NCI-H524 (cell line): ENCODE measurements at regions not wholly inside any gene's neighbourhood (a gene's known extent, or its start where the extent isn't known, plus 50 kb on each side); places are given as distances from the start of the nearest gene placed in this dataset.
"Not testable (repeated sequence)": the region's sequence is repeated elsewhere in the genome, so short reads cannot be mapped to it uniquely, and the experiment has no call there.

Experiments
- DNase-seq, 2 experiments: peaks; one replicate each; lab custom pipeline; 2025; lab: John Stamatoyannopoulos, UW

DNA sequence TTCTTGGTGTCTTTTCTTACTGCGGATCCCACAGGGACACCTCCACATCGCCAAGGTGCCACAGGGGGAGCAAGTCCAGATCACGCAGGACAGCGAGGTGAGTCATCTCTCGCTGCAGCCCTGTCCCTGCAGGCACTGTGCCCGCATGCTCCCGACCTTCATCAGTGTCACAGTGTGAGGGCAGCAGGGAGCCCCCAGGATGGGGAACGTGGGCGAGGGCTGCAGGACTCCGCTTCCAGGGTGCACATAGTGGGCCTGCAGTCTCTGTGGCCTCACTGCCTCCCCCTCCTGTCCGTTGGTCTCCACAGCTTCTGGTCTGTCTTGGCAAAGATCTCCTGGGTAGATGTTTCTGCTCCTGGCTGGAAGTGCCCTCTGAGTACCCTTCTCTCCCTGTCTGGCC, 78.0 kb downstream of the NPIPB11 start:
- DNase-seq, result not testable (repeated sequence)

DNA sequence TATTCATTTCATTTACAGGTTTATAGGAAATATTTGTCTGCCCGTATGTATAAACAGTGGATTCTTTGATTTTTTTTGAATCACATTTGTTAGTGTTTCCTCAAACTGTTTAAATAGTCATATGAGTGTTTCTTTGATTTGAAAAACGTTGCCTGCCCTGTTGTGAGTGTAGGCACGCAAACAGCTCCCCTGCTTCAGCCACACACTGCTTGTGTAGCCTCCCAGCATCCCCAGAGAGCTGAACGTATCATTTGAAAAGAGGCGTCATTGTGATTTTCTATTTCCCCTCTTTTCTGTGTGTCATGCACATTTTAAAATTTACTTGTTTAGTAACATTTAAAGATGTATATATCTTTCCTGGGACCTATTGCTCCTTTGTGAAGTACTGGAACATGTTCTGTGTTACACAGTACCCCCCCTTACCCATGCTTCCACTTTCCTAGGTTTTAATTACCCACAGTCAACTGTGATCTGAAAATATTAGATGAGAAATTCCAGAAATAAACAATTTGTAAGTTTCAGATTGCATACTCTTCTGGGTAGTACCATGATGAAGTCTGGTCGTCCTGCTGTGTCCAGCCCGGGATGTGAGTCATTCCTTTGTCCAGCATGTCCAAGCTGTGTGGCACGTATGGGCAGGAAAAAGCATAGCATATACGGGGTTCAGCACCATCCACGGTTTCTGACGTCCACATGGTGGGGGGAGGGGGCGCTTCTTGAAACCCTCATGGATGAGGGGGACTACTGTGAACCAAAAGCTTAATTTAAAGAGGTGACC, 78.7 kb downstream of the NPIPB11 start:
- DNase-seq, result not testable (repeated sequence)

DNA sequence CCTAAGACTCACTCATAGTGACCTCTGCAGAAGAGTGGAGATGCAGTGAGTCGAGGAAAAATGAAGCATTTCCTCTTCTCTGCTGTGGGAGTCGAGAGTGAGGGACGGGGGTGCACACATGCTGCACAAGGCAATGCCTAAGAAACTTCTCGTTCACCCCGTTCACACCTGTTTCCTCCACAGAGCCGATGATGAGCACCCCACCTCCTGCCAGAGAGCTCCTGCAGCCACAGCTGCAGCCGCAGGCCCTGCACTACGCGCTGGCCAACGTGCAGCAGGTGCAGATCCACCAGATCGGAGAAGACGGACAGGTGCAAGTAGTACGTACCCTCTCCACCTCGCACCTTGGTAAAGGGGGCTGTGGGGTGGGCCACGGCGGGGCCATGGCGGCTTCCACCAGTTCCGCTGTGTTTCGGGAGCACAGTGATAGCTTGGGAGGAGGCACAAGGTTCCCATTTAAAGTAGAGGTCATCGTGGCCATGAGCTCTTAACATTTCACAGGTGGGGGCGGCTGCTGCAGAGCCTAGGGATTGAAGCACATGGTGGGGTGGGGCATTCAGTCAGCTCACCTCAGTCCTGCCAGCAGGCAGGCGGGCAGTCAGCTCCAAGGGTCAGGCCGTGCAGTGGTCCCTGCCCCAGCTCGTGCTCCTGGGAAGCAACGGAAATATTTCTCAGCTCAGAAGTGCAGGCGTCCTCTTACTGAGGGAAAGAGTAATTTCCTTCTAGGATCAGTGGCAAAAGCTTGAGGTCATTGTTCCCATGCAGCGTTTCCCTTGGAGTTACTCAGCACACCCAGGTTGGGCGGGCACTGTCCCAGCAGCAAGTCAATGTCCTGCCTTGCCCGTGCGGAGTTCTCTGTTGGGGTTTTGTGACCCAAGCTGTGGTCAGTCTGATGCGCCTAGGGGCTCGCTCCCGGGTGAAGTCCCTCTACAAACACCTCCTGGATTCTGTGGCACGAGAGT, 80.1 kb downstream of the NPIPB11 start:
- not testable (repeated sequence) for DNase-seq

DNA sequence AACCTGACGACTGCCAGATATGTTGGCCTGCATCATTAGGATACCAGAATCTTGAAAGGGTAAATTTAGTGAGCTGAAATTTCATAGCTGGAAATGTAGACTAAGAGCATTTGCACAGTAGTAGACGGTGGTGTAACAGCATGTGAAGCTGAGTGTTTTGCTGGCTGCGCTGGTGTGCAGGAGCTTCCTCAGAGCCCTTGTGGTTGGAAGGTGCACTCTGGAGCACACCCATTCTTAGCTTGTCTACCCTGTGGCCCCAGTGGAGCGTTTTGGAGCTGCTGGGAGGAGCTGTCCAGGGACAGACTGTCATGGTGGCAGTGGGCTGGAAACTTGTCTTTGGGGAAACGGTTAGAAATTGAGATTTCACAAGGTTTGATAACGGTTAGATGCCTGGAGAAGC, 82.8 kb downstream of the NPIPB11 start:
- not testable (repeated sequence) for DNase-seq

DNA sequence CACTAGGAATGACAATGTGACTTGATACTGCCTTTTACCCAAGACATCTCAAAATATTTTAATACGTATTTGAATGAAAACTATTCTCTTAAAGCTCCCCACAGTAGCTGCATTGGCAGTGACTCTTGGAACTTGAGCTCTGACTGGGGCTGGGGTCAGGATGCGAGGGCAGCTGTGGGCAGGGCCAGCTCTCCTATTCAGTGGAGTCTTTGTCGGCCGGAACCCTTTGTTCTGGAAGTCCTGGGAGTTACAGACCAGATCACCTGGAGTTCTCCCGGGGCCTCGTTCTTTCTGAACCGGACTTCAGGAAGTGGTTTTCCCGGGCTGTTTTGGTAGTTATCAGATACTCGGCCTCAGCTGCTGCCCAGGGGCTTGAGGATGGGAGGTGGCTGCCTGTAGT, 84.9 kb downstream of the NPIPB11 start:
- no peak for DNase-seq

DNA sequence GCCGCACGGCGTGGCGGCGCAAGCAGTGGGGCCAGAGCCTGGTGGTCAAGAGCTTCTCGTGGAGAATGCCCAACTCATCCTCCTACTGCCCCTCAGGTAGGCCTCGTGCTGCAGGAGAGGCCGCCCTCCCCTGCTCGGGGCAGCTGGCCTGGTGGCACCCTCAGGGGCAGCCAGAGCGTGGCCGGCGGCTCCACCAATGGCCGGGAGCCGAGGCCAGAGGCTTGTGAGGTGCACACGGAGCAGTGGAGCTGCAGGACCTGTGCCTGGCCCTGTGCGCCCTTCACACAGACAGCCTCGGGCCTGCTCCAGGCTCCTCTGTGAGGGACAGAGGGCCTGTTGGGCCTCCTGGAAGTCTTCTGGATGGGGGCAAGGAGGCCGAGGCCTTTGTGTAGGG, 85.5 kb downstream of the NPIPB11 start:
- DNase-seq, result no peak

DNA sequence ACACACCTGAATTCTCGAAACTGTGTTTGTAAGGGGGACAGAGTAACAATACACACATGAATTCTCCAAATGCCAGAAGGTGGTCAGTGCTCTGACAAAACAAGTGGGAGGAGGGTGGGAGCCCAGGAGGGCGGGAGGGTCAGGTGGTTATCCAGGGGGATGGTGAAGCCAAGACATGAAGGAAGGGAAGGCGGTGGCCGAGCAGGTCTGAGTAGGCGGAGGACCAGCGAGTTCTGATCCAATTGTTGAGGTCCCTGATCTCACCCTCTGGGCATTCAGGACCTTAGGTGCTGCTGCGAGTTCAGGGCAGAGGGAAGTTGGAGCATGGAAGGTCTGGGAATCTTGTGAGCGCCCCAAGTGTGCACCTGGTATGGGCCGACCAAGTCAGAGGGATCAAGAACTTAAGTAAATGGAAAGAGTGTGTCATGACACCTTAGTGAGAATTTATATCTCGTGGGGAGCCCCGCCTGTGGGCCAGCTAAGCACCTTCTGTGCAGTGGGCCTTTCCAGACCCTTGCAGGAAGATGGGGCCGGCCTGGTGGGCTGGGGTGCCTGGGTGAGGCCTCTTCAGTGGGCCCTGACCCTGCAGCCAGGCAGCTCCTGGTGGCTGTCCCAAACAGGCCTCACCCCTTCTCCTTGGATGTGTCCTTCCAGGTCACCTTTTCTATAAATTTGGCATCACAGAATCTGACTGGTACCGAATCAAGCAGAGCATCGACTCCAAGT, 86.1 kb downstream of the NPIPB11 start:
- no peak for DNase-seq

DNA sequence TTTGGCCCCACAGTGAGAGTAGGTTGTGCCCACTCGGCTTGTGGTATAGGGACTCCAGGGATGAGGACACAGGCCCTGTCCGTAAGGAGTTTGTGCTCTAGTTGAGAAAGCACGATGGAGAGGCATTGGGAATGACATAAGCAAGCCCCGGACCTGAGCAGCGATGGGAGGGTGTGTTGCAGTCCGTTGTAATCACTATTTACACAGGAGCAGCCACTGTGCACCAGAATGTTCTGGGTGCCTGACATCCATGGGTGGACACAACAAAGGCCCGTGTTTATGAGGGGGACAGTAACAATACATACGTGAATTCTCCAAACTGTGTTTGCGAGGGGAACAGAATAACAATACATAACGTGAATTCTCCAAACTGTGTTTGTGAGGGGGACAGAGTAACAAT, 86.8 kb downstream of the NPIPB11 start:
- no peak for DNase-seq

DNA sequence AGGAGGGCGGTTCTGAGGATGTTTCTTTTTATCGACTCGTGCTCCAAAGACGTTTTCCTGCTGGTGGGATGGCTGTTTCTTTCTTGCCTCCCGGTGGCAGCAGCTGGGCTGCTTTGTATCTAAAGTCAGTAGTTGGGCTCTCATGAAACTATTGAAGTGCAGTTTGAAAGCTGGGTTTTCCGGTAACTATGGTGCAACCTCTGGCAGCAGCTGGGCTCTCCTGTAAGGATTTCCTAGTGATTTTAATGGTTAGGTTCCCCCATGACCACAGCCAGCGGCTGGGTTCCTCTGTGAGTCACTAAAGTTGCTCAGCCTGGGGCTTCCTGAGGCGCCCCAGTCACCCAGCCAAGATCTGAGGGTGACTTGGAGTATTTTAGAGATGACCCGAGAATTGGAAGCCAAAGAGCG, 87.9 kb downstream of the NPIPB11 start:
- DNase-seq, result not testable (repeated sequence)

DNA sequence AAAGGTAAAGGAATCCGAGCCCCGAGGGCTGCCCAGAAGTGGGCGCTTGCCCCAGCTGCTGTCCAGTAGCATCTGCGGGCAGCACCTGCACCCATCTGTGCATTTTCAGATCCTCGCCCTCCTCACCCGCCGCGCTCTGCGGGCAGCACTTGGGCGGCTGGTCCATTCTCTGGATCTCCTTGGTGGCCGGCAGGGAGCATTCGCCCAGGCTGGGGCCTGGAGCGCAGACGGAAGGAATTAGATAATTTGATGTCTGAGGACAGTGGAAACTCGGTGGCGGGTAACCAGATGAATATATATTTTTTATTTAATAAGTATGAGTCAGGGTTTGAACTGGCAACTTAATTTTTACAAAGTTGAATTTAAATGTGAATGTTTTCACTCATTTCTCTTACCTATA, 88.5 kb downstream of the NPIPB11 start:
- no peak for DNase-seq

DNA sequence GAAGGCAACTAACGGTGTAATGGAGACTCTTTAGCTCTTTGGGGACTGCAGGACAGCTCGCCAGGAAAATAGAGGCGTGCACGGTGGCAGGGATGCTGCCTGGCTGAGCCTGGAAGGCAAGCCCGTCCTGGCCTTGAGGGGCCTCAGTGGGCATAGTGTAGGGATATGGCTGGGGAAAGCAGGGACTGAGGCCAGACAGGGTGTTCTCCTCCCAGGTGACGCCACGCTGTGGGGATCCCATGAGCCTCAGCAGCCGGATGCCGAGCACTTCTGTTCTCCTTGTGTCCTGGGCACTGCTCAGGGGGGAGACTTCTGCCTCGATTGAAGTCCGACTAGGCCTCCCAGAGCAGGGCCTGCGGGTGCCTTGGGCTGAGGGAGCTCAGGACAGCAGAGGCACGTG, 89.2 kb downstream of the NPIPB11 start:
- DNase-seq, result no peak

DNA sequence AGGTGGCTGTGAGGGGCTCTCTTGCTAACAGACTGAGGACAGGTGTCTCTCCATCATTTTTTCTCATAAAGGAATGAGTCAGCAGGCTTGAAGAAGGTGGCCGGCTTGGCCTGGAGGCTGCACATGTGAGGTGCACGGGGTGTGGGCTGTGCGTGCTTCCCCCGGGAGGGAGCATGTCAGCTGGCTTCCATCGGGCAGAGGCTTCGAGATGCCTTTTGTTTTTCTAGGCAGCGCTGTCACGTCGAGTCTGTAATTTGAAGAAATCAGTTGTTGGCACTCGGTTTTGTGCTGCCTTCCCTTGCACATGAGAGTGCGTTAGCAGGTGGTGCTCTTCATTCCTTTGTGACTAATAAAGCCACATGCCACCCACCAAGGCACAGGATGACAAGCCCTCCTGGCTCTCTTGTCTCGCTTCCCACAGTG, 89.7 kb downstream of the NPIPB11 start:
- no peak for DNase-seq

DNA sequence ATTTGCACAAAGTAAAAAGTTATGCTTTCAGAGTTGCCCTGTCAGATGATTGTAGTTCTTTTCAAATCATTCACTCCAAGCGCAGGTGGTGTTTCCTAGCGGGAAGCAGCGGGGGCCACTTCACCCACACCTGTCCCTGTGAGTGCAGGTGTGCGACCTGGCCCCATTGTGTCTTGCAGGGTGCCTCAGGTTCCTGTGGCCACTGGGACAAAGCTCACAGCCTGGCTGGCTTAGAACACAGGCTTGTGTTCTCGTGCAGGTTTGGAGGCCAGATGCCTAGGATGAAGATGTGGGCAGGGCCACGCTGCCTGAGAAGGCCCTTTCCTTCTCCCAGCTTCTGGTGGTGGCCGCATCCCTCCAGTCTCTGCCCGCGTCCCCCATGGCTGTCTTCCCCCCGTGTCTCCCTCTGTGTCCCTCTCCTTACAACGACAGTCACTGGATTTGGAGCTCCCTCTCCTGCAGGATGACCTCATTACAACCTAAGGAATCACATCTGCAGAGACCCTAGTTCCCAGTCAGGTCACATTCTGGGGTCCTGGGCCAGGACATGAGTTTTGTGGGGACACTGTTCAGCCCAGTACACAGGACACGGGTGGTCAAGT, 90.5 kb downstream of the NPIPB11 start:
- DNase-seq, result peak in 1 of 2 experiments; percentile 21

DNA sequence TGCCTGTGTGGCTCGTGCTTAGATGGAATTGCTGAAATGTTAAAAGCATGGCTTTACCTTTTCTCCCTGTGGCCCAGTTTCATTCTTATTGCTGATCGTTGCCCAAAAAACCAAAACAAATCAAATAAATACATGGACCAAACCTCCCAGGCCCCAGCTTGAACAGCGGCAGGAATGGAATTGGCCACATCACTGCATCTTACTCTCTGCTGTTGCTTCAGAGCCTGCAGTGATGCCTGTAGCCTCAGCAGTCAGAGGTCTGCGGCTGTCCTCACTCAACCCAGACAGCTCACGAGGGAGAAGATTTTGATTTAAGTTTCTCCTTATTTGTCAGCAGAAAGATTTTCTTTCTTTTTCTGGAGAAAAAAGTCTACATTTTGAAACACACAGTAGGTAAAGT, 91.5 kb downstream of the NPIPB11 start:
- no peak for DNase-seq

DNA sequence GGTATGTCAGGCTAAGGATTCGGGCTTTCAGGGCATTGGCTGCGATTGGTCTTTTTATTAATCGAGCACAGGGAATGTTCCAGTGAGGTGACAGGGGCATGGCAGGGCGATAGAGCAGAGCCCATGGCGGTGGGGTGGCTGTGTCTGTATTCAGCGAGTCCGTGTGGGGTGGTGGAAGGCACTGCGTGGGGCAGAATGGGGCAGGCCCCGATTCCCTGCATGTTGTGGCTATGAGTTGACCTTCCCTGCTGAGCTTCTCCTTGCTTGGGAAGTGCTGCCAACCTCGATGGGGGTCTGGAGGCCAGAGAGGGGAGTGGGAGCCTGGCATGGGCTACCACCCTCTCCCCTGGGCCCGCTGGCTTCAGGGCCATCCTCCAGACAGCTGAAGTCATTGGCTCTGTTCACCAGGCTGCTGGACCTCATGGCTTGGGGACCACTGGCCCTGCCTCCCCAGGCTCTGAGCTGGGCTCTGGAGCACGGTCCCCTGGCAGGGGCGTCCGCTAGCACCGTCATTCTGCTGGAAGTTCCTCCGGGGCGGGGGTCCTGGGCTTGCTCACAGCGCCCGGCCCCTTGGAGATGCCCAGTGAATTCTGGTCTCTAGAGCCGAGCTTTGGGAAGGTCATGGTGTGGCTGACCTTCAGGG, 92.1 kb downstream of the NPIPB11 start:
- DNase-seq, result no peak

DNA sequence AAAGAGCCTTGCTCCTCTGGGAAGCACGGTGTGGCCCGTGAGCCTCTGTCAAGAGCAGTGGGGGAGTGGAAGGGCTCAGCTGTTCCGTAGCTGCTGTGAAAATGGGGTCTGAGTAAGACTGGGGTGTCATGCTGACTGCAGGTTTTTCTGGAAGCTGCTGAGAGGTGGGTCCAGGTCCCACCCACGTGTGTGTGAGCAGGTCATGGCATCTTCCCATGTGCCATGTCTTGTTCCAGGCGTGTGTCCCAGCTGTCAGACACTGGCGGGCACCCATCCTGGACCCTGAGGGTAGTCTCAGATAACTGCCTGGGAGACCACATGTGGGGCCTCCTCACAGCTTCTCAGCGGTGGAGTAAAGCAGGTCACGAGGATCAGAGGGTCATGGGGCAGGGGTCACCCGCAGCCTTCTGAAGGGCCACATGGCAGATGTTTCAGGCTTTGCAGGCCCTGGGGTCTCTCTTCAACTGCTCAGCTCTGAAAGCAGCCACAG, 92.9 kb downstream of the NPIPB11 start:
- DNase-seq, result no peak

DNA sequence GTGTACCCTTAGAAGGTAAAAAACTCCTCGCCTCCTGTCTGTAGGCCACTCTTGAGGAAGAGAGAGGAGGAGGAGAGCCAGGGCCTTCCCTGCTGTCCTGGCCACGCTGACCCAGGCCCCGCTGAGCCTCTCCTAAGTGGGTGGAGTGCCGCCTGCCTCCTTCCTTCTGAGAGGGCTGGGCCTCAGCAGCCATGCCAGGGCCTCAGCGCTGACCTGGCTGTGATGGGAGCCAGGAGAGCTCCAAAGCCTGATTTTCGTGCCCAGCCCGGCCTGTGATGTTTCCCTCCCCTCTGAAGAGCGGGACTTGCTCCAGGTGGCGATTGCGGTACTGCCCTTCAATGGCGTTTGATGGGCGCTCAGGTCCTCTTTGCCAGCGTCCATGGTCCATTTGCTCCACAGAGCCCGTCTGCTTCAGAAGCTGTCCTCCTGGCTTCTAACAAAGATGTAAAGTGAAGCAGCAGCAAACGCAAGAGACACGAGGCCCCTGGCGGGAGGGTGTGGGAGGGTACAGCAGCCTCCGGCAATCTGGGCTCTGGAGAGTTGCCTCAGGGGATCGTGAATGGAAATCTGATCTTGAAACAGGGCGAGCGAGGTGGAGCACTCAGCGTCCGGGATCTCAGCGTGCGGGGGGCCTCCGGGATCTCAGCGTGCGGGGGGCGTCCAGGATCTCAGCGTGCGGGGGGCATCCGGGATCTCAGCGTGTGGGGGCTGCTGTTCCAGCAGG, 93.5 kb downstream of the NPIPB11 start:
- DNase-seq, result peak in 1 of 2 experiments; percentile 9

DNA sequence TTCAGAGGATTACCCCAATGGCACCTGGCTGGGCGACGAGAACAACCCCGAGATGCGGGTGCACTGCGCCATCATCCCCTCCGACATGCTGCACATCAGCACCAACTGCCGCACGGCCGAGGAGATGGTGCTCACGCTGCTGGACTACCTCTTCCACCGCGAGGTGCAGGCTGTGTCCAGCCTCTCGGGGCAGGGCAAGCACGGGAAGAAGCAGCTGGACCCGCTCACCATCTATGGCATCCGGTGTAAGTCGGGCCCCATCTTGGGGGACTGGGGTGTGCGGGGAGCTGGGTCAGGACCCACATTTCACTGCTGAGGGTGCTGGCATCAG, 94.2 kb downstream of the NPIPB11 start:
- DNase-seq, result not testable (repeated sequence)

DNA sequence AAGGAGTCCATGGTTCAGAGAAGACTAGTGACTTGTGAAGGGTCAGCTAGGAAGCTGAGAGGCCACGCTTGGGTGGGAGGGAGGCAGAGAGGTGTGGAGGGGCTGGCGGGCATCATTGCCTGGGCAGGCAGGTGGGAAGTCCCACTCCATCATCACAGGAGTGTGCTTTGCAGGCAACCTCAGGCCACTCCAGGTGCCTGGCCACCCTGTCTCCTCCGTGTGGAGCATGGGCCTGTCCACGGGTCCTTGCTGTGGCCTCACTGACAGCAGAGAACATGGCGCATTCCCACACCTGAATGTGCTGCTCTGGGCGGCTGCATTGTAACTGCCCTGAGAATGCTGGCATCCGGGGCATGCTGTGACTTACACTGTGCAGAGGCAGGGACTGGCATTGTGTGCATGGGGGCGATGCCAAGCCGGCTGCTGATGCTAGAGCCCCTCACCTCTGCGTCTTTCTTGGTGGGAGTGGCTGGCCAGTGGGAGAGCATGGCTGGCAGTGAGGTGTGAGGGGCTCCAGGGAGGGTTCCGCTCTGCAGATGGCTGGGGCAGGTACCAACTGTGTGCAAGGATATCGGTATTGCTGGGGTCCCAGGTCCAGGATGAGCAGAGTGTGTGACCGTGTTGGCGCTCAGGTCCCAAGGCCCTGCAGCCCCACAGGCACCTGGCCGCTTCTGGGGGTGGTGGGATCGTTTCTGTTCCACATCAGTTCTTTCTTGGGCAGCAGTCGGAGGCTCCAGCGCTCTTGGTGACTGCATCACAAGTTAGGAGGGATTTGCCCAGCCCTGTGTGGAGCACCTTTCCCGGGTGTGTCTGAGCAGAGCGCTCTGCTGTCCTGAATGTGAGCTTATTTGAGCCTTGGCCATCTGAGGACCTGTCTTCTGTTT, 94.8 kb downstream of the NPIPB11 start:
- no peak for DNase-seq

DNA sequence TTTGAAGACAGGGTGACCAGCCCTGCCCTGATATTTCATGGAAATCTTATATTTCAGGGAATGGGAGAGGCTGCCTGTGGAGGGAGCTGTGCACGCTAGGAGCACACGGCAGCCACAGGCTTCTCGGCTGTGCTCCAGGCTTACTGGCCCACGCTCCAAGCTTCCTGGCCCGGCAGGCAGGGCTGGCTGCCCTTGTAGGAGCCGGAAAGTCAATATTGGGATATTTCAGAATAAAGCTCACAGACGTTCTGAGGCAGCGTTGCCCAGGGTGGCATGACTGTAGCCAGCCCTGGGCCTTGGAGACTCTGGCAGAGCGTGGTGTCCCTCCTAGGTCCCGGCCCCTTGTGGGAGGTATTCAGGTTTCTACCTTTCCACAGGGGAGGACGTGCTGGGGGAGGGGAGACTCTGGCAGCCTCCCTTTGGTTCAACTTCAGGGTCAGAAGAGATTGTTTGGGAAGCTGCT, 95.6 kb downstream of the NPIPB11 start:
- DNase-seq, result no peak
